SU-DHL-6 (cell line): ENCODE measurements at regions not wholly inside any gene's neighbourhood (a gene's known extent, or its start where the extent isn't known, plus 50 kb on each side); places are given as distances from the start of the nearest gene placed in this dataset.

ENCODE experiments used
- H2AFZ ChIP-seq: fragments of 200-600 bp; sonication (generic); 2 replicates; pipeline ENCODE4 v1.6.1; 2014; ENCODE audit warnings: low read depth, mild to moderate bottlenecking, moderate library complexity, mixed read lengths, antibody characterized with exemption, low read length; ENCODE audit not compliant: severe bottlenecking
- H3F3A ChIP-seq: fragments of 200-600 bp; shearing (Covaris generic); 2 replicates; pipeline ENCODE4 v1.6.0; 2016; ENCODE audit warnings: antibody characterized with exemption, mild to moderate bottlenecking; ENCODE audit not compliant: insufficient read depth
- H3K27ac ChIP-seq: fragments of 200-600 bp; sonication (generic); 2 replicates; pipeline ENCODE4 v1.5.1; 2016; ENCODE audit warnings: low read depth, mild to moderate bottlenecking, low read length, moderate library complexity, mixed read lengths
- H3K27me3 ChIP-seq: fragments of 200-600 bp; sonication (generic), shearing (Covaris generic); 2 replicates; pipeline ENCODE4 v1.6.0; 2014; ENCODE audit warnings: mild to moderate bottlenecking, low read length
- H3K36me3 ChIP-seq: fragments of 200-600 bp; sonication (generic); 2 replicates; pipeline ENCODE4 v1.6.1; 2014; ENCODE audit warnings: mild to moderate bottlenecking, low read length, mixed read lengths
- H3K4me2 ChIP-seq: fragments of 300-600, 200-600 bp; shearing (Covaris generic), sonication (generic); 2 replicates; pipeline ENCODE4 v1.6.0; 2014; ENCODE audit warnings: low read length, low read depth, mild to moderate bottlenecking; ENCODE audit not compliant: poor library complexity, severe bottlenecking
- H3K4me3 ChIP-seq: fragments of 200-600 bp; sonication (generic); 2 replicates; pipeline ENCODE4 v1.5.1; 2014; ENCODE audit warnings: antibody characterized with exemption, low read length, mild to moderate bottlenecking, mixed read lengths; ENCODE audit not compliant: insufficient read depth, poor library complexity, severe bottlenecking
- H3K79me2 ChIP-seq: fragments of 200-600 bp; sonication (generic); 2 replicates; pipeline ENCODE4 v1.6.1; 2014; ENCODE audit warnings: mild to moderate bottlenecking, low read length, moderate library complexity; ENCODE audit not compliant: insufficient read depth
- H3K9ac ChIP-seq: fragments of 200-600 bp; sonication (generic); 2 replicates; pipeline ENCODE4 v1.7.0; 2014; ENCODE audit warnings: mild to moderate bottlenecking, low read length
- H3K9me2 ChIP-seq: fragments of 200-600 bp; sonication (generic); replicated peaks from 2 replicates; pipeline ENCODE4 v1.6.1; 2014; ENCODE audit warnings: low read length; ENCODE audit not compliant: insufficient read depth
- H3K9me3 ChIP-seq: fragments of 200-600 bp; sonication (generic); 2 replicates; pipeline ENCODE4 v1.6.1; 2014; ENCODE audit warnings: low read length, mixed read lengths; ENCODE audit not compliant: insufficient read depth
- H4K20me1 ChIP-seq: fragments of 200-600 bp; sonication (generic); 2 replicates; pipeline ENCODE4 v1.6.1; 2014; ENCODE audit warnings: low read depth, mild to moderate bottlenecking, antibody characterized with exemption, low read length, moderate library complexity, mixed read lengths
- EZH2phosphoT487 ChIP-seq: fragments of 200-600 bp; sonication (generic), shearing (Covaris generic); conservative IDR thresholded peaks from 2 replicates; pipeline ENCODE4 v1.6.1; 2018; ENCODE audit warnings: mild to moderate bottlenecking, antibody characterized with exemption, low read length, moderate library complexity, mixed read lengths
- TF ChIP-seq, protein P1 (sequence below): fragments of 200-600 bp; sonication (generic); IDR thresholded peaks from one replicate; pipeline ENCODE4 v1.5.1; 2017; ENCODE audit warnings: antibody characterized with exemption, mild to moderate bottlenecking, low read length, moderate library complexity; ENCODE audit not compliant: insufficient read depth, poor library complexity, severe bottlenecking

DNA sequence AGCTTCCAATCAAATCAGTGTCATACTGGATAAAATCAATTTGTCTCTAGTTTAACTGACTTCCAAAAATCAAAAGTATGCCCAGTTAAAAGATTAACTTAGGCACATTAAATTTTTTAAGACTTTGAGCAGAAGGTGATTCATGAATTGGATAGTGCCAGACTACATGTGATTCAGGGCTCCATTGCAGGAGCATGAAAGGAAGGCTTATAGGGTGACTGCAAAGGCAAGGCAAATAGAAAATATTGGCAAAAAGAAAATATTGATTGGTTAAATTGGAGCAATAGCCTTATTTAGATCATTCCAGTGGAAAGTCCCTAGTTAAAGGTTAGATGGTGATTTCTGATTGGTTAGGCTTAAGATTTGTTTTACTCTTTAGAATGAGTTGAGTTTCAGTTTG, 223.9 kb upstream of the ERCC4 start:
- Histone ChIP-seq H3K4me2 (no peak overlapping the region), H4K20me1 (no peaks in the 10 kb centered on the region), H3K27ac (no peak overlapping the region), H3K79me2 (no peaks in the 10 kb centered on the region), H3K4me3 (no peak overlapping the region), H3K9me3 (peaks cover 30% of the 10 kb centered on the region; the same call in 1 of the 2 replicates), H3K9me2 (no peaks in the 10 kb centered on the region), H3K36me3 (no peaks in the 10 kb centered on the region), H3K27me3 (no peaks in the 10 kb centered on the region), H3F3A (no peaks in the 10 kb centered on the region), H3K9ac (no peak overlapping the region), H2AFZ (no peak overlapping the region)
- TF ChIP-seq EZH2phosphoT487 = no peak
- TF ChIP-seq, protein P1, sequence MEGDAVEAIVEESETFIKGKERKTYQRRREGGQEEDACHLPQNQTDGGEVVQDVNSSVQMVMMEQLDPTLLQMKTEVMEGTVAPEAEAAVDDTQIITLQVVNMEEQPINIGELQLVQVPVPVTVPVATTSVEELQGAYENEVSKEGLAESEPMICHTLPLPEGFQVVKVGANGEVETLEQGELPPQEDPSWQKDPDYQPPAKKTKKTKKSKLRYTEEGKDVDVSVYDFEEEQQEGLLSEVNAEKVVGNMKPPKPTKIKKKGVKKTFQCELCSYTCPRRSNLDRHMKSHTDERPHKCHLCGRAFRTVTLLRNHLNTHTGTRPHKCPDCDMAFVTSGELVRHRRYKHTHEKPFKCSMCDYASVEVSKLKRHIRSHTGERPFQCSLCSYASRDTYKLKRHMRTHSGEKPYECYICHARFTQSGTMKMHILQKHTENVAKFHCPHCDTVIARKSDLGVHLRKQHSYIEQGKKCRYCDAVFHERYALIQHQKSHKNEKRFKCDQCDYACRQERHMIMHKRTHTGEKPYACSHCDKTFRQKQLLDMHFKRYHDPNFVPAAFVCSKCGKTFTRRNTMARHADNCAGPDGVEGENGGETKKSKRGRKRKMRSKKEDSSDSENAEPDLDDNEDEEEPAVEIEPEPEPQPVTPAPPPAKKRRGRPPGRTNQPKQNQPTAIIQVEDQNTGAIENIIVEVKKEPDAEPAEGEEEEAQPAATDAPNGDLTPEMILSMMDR = no peak

DNA sequence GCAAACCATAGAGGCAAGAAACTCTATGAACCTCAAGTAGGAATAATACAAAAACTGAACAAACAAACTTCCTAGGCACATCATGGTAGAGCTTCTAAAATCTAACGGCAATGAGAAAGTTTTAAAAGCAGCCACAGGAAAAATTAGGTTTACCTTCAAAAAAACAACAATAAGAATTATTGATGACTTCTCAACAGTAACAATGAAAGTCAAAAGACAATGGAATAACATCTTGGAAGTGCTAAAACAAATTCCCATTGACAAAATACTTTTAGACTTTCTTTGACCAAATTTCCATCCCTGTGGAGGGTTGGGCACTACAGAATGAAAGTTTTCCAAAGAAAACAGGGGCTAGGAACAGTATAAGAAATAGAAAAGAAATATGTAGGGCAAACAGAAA, 222.9 kb upstream of the ERCC4 start:
- Histone ChIP-seq H3K27me3 (no peaks in the 10 kb centered on the region), H3K9me2 (no peaks in the 10 kb centered on the region), H4K20me1 (no peaks in the 10 kb centered on the region), H3K4me2 (no peak overlapping the region), H3K27ac (no peak overlapping the region), H3F3A (no peaks in the 10 kb centered on the region), H3K9ac (no peak overlapping the region), H3K79me2 (no peaks in the 10 kb centered on the region), H3K4me3 (no peak overlapping the region), H2AFZ (no peak overlapping the region), H3K36me3 (no peaks in the 10 kb centered on the region), H3K9me3 (peaks cover 30% of the 10 kb centered on the region; the same call in 1 of the 2 replicates)
- TF ChIP-seq EZH2phosphoT487 = no peak
- TF ChIP-seq, protein P1 = no peak

DNA sequence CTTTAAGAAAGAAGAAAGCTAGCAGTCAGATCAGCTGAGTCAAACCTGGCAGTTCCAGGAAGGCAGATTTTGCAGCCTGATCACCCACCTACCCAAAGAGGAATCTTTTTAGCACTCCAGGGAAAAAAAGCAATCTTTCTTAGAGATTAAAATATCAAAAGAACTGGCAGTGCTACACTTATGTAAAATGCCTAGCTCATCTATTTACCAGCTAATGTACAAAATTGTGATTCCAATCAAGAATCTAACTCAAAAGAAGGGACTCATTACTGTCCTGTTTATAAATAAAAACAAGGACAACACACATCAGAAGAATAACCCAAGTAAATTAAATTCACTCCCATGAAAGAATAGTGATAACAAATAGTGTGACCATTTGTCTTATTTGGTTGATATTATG, 222.4 kb upstream of the ERCC4 start:
- H2AFZ ChIP-seq = no peak overlapping the region

More for the DNA sequence above, 222.4 kb upstream of the ERCC4 start:
- Histone ChIP-seq H3K9me2 (no peaks in the 10 kb centered on the region), H3F3A (no peaks in the 10 kb centered on the region), H3K9me3 (peaks cover 30% of the 10 kb centered on the region; the same call in 1 of the 2 replicates), H3K9ac (no peak overlapping the region), H4K20me1 (no peaks in the 10 kb centered on the region), H3K4me3 (no peak overlapping the region), H3K36me3 (no peaks in the 10 kb centered on the region), H3K79me2 (no peaks in the 10 kb centered on the region), H3K4me2 (no peak overlapping the region), H3K27me3 (no peaks in the 10 kb centered on the region), H3K27ac (no peak overlapping the region)
- TF ChIP-seq, protein P1 = no peak
- no peak for TF ChIP-seq EZH2phosphoT487
